Mononuclear cell (primary cell): ENCODE measurements at regions not wholly inside any gene's neighbourhood (a gene's known extent, or its start where the extent isn't known, plus 50 kb on each side); places are given as distances from the start of the nearest gene placed in this dataset.
"Not testable (repeated sequence)": the region's sequence is repeated elsewhere in the genome, so short reads cannot be mapped to it uniquely, and the experiment has no call there.

ENCODE experiments used
- H3K27me3 ChIP-seq: 2 replicates; pipeline ENCODE4 v1.6.0; 2011; ENCODE audit warnings: low read length, control low read depth; ENCODE audit not compliant: insufficient read depth
- H3K4me1 ChIP-seq: 2 replicates; pipeline ENCODE4 v1.5.1; 2011; ENCODE audit warnings: mild to moderate bottlenecking, low read length, control low read depth; ENCODE audit not compliant: insufficient read depth
- H3K4me3 ChIP-seq: 2 replicates; pipeline ENCODE4 v1.5.1; 2011; ENCODE audit warnings: mild to moderate bottlenecking, low read length, moderate library complexity
- H3K9me3 ChIP-seq: 2 replicates; pipeline ENCODE4 v1.5.1; 2011; ENCODE audit warnings: low read depth, mild to moderate bottlenecking, control low read depth, low read length

DNA sequence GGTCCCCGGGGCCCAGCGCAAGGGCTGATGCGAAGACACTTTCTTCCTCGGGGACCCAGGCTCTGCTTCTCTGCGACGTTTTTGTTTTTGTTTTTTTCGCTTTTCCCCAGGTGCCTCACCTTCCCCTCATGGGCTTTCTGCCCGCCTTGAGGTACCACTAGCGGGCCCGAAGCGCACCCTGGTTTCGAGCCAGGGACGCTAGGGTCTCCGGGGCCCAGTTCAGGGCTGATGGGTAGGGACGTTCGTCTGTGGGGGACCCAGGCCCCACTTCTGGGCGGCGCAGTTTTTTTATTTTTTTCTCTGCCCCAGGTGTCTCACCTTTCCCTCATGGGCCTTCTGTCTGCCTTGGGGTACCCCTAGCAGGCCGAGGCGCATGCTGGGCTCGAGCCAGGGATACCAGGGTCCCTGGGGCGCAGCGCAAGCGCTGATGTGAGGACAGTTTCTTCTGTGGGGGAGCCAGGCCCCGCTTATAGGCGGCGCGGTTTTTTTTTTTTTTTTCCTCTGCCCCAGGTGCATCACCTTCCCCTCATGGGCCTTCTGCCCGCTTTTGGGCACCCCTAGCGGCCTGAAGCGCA, 530.0 kb downstream of the FOXD4L4 start:
- H3K9me3 ChIP-seq, H3K4me3 ChIP-seq, H3K27me3 ChIP-seq, H3K4me1 ChIP-seq: not testable (repeated sequence)

DNA sequence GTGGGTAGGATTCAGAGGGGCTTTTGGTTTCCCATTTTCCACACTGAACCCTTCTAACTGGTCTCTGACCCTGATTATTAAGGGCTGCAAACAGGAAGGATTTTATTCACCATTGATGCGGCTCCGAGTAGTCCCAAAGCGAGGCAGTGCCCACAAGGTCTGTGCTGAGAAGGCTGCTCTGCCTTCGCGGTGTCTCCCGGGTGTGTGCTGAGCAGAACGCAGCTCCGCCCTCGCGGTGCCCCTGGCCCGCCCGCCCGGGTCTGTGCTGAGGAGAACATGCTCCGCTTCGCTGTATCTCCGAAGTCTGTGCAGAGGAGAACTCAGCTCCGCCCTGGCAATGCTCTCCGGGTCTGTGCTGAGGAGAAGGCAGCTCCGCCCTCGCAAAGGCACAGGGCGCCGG, 530.7 kb downstream of the FOXD4L4 start:
- not testable (repeated sequence) for H3K9me3 ChIP-seq, H3K4me3 ChIP-seq, H3K27me3 ChIP-seq, H3K4me1 ChIP-seq

DNA sequence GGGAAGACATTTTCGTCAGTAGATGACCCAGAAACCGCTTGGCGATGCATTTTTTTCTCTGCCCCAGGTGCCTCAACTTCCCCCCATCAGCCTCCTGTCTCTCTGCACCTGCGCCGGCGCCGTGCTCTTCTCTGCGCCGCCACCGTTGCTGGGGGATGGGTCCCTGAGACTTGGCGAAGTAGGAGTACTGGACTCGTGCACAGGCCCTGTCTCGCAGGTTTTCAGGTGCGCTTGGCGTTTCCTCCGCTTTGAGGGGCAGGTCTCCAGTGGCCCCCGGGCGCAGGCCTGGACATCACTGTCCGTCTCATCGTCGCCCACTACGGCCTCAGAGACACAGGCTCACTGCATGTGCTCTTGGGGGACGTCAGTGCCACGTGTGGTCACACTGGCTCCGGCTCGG, 532.1 kb downstream of the FOXD4L4 start:
- not testable (repeated sequence) for H3K27me3 ChIP-seq, H3K4me3 ChIP-seq, H3K9me3 ChIP-seq, H3K4me1 ChIP-seq

DNA sequence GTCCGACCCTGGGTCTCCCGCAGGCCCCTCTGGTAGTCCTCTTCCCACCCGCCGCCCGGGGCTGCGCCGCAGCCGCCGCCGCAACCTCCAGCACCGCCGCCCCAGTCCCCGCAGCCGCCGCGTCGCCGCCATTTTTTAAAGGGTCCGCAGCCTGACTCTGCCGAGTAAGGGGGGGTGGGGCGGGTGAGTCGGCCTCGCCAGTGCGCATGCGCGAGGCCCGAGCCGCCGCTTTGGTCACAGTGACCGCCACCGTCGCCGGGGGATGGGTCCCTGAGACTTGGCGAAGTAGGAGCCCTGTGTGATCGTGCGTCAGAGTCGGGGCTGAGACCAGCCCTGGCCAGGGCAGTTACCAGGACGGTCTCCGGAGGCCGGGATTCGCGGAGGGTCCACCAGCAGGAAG, 532.8 kb downstream of the FOXD4L4 start:
- H3K9me3 ChIP-seq, H3K27me3 ChIP-seq, H3K4me1 ChIP-seq: not testable (repeated sequence)
- H3K4me3 ChIP-seq = peak overlapping the region; percentile 48

DNA sequence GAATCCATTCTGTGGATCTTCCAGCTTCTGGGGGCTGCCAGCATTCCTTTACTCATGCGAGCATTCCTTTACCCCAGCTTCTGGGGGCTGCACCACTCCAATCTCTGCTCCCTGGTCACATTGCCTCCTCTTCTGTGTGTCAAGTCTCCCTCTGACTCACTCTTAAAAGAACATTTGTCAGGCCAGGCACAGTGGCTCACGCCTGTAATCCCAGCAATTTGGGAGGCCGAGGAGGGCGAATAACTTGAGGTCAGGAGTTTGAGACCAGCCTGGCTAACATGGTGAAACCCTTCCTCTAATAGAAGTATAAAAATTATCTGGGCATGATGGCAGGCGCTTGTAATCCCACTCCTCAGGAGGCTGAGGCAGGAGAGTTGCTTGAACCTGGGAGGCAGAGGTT, 541.9 kb downstream of the FOXD4L4 start:
- H3K4me1 ChIP-seq = not testable (repeated sequence)

More for the DNA sequence above, 541.9 kb downstream of the FOXD4L4 start:
- H3K4me3 ChIP-seq, H3K27me3 ChIP-seq, H3K9me3 ChIP-seq: not testable (repeated sequence)
